HG03280 (cell line): ENCODE measurements at regions not wholly inside any gene's neighbourhood (a gene's known extent, or its start where the extent isn't known, plus 50 kb on each side); places are given as distances from the start of the nearest gene placed in this dataset.
A peak's percentile ranks its signal among the peaks of the same experiment; 100 is the strongest.
"Not testable (repeated sequence)": the region's sequence is repeated elsewhere in the genome, so short reads cannot be mapped to it uniquely, and the experiment has no call there.

Experiments used
- ATAC-seq: cut with Tn5 transposase; IDR thresholded peaks from one replicate; pipeline ENCODE4 v1.9.1; 2021; ENCODE audit warnings: mild to moderate bottlenecking, moderate library complexity; ENCODE audit not compliant: unreplicated experiment

DNA sequence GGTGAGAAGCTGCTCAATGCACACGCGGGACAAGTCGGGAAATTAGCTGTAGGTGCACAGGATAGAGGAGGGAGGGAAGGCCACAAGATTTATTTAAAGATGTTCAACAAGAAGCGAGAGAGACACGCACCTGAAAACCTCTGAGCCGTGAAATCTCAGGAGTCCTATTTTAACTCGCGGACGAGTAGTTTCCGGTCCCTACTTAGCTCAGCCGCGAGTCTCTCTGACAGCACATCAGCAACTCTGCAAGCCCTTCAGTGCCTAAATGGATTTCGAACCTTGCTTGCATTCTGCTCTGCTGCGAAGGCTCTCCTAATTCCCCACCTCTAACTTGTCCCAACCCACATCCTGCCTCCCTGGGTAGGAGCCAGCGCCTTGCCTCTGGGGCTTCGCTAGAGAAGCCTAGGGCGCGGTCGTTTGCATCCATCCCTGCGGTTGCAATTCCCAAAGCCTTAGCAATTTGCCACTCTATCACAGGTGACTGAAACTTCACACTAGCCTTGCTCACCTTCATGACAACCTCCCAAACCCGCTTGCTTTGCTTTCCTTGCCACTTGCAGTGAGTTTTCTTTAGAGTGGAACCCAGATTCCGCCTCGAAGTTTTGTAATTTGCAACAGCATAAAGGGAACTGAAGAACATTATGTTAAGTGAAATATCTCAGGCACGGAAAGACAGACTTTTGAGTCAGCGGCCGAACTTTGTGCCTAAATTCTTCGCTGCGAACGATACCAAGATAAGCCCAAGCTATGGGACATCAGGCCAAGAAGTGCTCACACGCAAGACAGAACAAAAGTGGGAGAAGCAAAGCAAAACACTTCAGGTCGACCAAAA is 202.8 kb downstream of the KDM5D start:
- peak; percentile 96 for ATAC-seq

DNA sequence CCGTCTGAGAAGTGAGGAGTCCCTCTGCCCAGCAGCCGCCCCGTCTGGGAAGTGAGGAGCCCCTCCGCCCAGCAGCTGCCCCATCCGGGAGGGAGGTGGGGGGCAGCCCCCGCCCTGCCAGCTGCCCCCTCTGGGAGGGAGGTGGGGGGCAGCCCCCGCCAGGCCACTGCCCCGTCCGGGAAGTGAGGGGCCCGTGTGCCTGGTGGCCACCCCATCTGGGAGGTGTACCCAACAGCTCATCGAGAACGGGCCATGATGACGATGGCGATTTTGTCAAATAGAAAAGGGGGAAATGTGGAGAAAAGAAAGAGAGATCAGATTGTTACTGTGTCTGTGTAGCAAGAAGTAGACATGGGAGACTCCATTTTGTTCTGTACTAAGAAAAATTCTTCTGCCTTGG is 208.8 kb downstream of the KDM5D start:
- ATAC-seq: not testable (repeated sequence)

GRCh38 chrY:19521976-19522375 is 222.6 kb downstream of the KDM5D start:
- no peak for ATAC-seq

- peak; percentile 65 for ATAC-seq
Measured at GRCh38 chrY:19503092-19503449, 241.5 kb downstream of the KDM5D start.

GRCh38 chrY:19502169-19503091 is 242.1 kb downstream of the KDM5D start:
- ATAC-seq: peak; percentile 27

DNA sequence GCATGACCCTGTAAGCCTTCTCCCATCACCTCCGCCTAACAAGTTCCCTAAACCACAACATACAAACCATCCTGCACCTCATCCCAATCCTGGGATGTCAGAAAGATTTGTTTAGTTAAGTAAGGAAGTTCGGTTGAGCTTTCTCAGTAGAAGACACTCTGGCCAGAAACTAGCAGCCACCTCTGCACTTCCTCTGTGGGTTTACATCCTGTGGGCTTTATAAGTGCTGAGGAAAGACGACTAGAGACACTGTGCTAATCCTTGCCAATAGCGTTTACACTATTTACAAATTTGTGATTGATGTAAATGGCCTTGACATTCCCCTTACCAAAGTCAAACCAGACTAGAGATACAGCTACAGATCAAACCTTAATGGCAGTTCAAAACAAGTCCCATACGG is 246.0 kb downstream of the KDM5D start:
- no peak for ATAC-seq

DNA sequence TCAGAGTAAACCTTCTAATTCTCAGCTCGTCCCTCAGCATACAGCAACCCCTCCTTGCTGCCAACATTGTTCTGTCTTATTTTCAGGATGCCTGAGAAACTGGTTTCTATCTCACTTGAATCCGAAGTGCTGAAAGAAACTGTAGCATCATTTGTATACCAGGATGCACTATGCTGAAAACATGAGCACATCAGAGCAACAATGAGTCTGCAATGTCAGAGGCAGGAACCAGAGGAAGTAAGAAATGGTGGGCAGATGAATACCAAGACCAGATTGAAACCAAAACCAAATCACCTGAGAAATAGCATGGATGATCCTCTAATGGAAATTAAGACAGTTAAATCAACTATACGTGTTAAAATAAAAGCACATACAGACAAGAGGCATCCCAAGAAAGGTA is 257.0 kb downstream of the KDM5D start:
- ATAC-seq: no peak

- ATAC-seq: no peak
Measured at GRCh38 chrY:19484997-19485396, 259.5 kb downstream of the KDM5D start.

GRCh38 chrY:19479141-19479540 is 265.4 kb downstream of the KDM5D start:
- no peak for ATAC-seq

GRCh38 chrY:19477959-19478358 is 266.6 kb downstream of the KDM5D start:
- ATAC-seq: no peak

- ATAC-seq: no peak
Measured at GRCh38 chrY:19465809-19466208, 278.7 kb downstream of the KDM5D start.

DNA sequence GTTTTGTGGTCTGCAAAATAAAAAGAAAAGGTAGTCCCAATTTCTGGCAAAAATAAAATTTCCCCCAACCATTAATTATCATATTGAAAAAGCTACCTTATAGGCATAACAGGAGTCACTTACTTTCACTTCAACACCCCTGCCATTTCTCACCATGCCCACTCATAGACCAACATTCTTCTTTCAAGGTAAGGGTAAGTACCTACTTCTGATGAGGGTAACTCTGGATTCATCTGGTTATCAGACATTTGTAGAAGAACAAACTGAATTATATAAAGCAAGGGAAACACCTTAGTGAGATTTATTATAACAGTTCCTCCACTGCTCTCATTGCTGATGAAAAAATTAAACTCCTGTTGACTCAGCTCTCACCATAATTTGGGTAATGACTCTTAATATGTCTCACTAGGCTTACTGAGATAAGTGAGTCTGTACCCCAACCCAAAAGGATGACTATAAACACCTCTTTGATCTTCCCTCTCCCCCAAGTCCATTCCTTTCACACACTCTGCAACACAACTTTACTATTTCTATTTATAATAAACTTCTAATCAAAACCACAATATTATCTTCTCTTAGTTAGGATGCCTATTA is 287.6 kb downstream of the KDM5D start:
- ATAC-seq: no peak

DNA sequence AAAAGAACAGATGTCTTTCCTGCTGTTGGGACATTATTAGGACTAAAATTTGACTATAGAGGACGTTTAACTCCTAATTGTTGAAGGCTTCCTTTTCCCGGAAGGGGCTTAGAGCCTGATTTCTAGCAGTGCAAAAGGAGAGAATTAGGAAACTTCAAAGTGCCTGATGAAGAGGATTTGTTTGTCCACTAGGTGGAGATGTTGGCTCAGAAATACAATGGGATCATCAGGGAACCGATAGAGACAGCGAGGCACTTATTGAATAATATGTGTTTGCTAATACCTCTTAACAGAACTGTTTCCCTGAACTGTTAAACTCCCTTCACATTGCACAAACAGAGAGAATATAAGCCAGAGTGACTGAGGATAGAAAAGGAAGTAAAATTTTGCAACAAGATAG is 311.5 kb downstream of the KDM5D start:
- ATAC-seq: no peak

DNA sequence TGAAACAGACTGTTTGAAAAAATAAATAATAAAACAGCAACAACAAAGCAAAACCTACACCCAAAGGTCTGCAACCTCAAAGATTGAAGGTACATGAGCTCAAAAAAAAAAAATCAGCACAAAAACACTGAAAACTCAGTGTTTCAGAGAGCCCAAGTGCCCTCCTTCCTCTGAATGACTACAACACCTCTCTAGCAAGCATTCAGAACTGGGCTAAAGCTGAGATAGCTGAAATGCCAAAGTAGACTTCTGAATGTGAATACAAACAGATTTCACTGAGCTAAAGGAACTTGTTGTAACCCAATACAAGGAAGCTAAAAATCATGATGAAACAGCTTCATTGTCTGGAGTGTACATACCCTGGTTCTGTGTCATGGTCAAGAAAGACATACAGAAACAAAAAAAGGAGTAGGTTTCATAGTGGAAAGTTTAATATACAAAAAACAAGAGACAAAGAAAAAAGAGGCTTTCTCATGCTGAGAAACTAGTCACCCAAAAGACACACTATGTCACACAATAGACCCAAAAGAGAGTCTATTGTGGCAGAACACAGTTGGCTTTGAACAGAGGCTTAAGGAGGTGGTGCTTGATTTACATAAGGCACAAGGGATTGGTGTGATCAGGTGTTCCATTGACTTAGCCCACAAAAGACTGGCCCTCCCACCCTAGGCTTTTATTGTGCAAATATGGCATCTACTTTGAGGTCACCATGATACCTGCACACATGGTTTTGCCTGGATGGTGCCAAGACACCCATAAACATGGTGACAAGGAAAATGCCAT is 316.6 kb downstream of the KDM5D start:
- ATAC-seq: no peak

- ATAC-seq: not testable (repeated sequence)
Measured at GRCh38 chrY:19427191-19427590, 317.3 kb downstream of the KDM5D start.

- no peak for ATAC-seq
Measured at GRCh38 chrY:19410980-19411766, 333.4 kb downstream of the KDM5D start.

- no peak for ATAC-seq
Measured at GRCh38 chrY:19406246-19406645, 338.3 kb downstream of the KDM5D start.

DNA sequence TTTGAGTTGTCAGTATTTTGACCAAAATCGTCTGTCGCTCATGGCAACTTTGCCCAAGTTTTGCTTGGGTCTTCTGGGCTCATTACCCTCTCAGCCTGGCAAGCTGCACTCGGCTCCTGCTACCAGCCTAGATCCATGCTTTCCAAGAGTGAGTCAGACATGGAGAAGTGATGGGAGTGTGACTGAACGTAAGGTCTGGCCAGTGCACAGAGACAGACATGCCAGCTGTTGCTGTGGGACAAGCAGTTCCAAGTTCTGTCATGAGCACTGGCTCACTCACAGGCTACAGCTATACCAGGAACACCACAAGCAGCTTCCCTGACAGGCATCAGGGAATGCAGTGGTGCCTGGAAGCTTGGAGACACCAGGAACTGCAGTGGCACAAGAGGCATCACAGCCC is 338.9 kb downstream of the KDM5D start:
- ATAC-seq: no peak

- ATAC-seq: no peak
Measured at GRCh38 chrY:19392876-19393275, 351.6 kb downstream of the KDM5D start.

DNA sequence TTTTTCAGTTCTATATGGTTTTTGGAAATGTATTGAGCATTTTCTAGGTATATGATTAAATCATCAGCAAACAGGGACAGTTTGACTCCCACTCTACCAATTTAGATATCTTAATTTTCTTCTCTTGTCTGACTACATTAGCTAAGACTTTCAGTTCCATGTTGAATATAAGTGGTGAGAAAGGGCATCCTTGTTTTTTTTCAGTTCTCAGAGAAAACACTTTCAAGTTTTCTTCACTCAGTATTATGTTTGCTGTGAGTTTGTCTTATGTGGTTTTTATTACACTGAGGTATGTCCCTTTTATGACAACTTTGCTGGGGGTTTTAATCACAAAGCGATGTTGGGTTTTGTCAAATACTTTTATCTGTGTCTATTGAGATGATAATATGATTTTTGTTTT is 352.6 kb downstream of the KDM5D start:
- ATAC-seq: no peak
